Right kidney (tissue), 1 donor: ENCODE measurements at regions not wholly inside any gene's neighbourhood (a gene's known extent, or its start where the extent isn't known, plus 50 kb on each side); places are given as distances from the start of the nearest gene placed in this dataset.
A peak's percentile ranks its signal among the peaks of the same experiment; 100 is the strongest.

Source experiments
- DNase-seq: peaks from one replicate; pipeline ENCODE4 v3.0.0-alpha.2; 2016

GRCh38 chr1:38284953-38285352 is 238.4 kb upstream of the POU3F1 start:
- no peak for DNase-seq

GRCh38 chr1:38283696-38284470 is 237.3 kb upstream of the POU3F1 start:
- DNase-seq = no peak

GRCh38 chr1:38279148-38279547 is 232.6 kb upstream of the POU3F1 start:
- no peak for DNase-seq

GRCh38 chr1:38277646-38278045 is 231.1 kb upstream of the POU3F1 start:
- no peak for DNase-seq

GRCh38 chr1:38275960-38276359 is 229.4 kb upstream of the POU3F1 start:
- no peak for DNase-seq

- DNase-seq = peak; percentile 32
Measured at GRCh38 chr1:38274974-38275373, 228.4 kb upstream of the POU3F1 start.

- DNase-seq = no peak
Measured at GRCh38 chr1:38273196-38273804, 226.7 kb upstream of the POU3F1 start.

GRCh38 chr1:38272515-38272914 is 225.9 kb upstream of the POU3F1 start:
- no peak for DNase-seq

- DNase-seq = no peak
Measured at GRCh38 chr1:38270849-38271633, 224.4 kb upstream of the POU3F1 start.

- no peak for DNase-seq
Measured at GRCh38 chr1:38269923-38270848, 223.6 kb upstream of the POU3F1 start.

GRCh38 chr1:38268226-38268625 is 221.6 kb upstream of the POU3F1 start:
- DNase-seq = no peak

- DNase-seq = no peak
Measured at GRCh38 chr1:38267037-38268036, 220.7 kb upstream of the POU3F1 start.

- DNase-seq = no peak
Measured at GRCh38 chr1:38266197-38266520, 219.6 kb upstream of the POU3F1 start.

GRCh38 chr1:38265293-38266196 is 219.0 kb upstream of the POU3F1 start:
- no peak for DNase-seq

- DNase-seq = no peak
Measured at GRCh38 chr1:38263438-38263837, 216.8 kb upstream of the POU3F1 start.

- no peak for DNase-seq
Measured at GRCh38 chr1:38261574-38261973, 215.0 kb upstream of the POU3F1 start.

GRCh38 chr1:38258085-38258627 is 211.6 kb upstream of the POU3F1 start:
- no peak for DNase-seq

GRCh38 chr1:38257374-38257773 is 210.8 kb upstream of the POU3F1 start:
- no peak for DNase-seq

- DNase-seq = no peak
Measured at GRCh38 chr1:38256072-38256471, 209.5 kb upstream of the POU3F1 start.

- DNase-seq = no peak
Measured at GRCh38 chr1:38253314-38253713, 206.7 kb upstream of the POU3F1 start.
